Mesothelial cell of epicardium (in vitro differentiated cells): ENCODE measurements at regions not wholly inside any gene's neighbourhood (a gene's known extent, or its start where the extent isn't known, plus 50 kb on each side); places are given as distances from the start of the nearest gene placed in this dataset.

Experiments
- DNase-seq, 2 experiments: peaks; one replicate each; pipeline ENCODE4 v3.0.0; 2021; ENCODE audit warnings: low spot score in 2 of 2; ENCODE audit not compliant: unreplicated experiment in 2 of 2
- H3K27ac Mint-ChIP-seq: 2 replicates; pipeline ENCODE4 v1.8.0; 2021; ENCODE audit warnings: mixed read lengths
- H3K27me3 Mint-ChIP-seq: 2 replicates; pipeline ENCODE4 v1.8.0; 2021; ENCODE audit warnings: low read depth, mixed read lengths
- H3K36me3 Mint-ChIP-seq: 2 replicates; pipeline ENCODE4 v1.8.0; 2021; ENCODE audit warnings: mixed read lengths
- H3K4me1 Mint-ChIP-seq: 2 replicates; pipeline ENCODE4 v1.8.0; 2021; ENCODE audit warnings: mixed read lengths
- H3K4me3 Mint-ChIP-seq: 2 replicates; pipeline ENCODE4 v1.8.0; 2021; ENCODE audit warnings: mild to moderate bottlenecking, moderate library complexity, mixed read lengths
- H3K9me3 Mint-ChIP-seq: 2 replicates; pipeline ENCODE4 v1.8.0; 2021; ENCODE audit warnings: mixed read lengths
- TF ChIP-seq, protein P1 (sequence below): fragments of 200-600 bp; sonication (generic); IDR thresholded peaks from one replicate; pipeline ENCODE4 v1.5.0; 2021; ENCODE audit warnings: antibody characterized with exemption; ENCODE audit not compliant: unreplicated experiment

DNA sequence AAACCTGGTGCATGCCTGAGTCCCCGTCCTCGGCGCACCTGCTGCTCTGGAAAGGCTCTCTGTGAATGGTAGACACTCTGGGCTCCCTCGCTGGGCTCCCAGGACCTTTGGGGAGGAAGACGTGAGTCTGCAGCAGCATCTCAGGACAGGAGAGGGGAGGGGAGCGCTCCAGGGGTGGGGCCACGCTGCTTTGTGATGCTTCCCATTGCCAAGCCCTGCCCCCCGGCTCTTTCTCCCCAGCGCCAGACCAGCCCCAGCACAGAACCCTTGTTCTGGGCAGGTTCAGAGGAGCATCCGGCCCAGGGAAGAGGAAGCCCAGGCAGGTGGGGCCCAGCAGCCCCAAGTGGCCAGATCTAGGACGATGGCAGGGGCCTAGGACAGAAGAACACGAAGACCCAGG is 111.2 kb downstream of the BRD1 start:
- peaks cover 80% of the 10 kb centered on the region for H3K27me3 Mint-ChIP-seq

DNA sequence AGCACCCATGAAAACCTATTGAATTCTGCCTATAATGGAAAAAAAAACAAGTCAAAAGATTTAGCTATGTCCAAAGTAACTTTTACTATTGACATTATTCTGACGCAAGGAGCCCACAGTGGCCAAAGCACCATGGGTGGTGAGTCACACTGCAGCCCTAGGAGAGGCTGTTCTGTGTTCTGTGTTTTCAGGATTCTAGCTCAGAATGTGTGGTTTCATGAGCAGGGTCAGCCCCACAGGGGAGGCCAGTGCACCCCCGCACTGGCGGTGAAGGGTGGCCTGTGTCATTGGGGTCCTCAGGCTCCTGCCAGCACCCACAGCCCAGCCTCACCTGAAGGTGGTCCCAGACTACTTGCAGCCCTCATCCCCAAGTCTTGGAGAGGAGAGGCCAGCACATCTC is 112.2 kb downstream of the BRD1 start:
- no peak for DNase-seq
- peaks cover 75% of the 10 kb centered on the region for H3K27me3 Mint-ChIP-seq
- H3K9me3 Mint-ChIP-seq: no peaks in the 10 kb centered on the region
- no peaks in the 10 kb centered on the region for H3K36me3 Mint-ChIP-seq
- TF ChIP-seq, protein P1, sequence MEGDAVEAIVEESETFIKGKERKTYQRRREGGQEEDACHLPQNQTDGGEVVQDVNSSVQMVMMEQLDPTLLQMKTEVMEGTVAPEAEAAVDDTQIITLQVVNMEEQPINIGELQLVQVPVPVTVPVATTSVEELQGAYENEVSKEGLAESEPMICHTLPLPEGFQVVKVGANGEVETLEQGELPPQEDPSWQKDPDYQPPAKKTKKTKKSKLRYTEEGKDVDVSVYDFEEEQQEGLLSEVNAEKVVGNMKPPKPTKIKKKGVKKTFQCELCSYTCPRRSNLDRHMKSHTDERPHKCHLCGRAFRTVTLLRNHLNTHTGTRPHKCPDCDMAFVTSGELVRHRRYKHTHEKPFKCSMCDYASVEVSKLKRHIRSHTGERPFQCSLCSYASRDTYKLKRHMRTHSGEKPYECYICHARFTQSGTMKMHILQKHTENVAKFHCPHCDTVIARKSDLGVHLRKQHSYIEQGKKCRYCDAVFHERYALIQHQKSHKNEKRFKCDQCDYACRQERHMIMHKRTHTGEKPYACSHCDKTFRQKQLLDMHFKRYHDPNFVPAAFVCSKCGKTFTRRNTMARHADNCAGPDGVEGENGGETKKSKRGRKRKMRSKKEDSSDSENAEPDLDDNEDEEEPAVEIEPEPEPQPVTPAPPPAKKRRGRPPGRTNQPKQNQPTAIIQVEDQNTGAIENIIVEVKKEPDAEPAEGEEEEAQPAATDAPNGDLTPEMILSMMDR: no peak
- H3K27ac Mint-ChIP-seq: no peak overlapping the region
- no peaks in the 10 kb centered on the region for H3K4me1 Mint-ChIP-seq
- no peak overlapping the region for H3K4me3 Mint-ChIP-seq

More for the DNA sequence above, 111.2 kb downstream of the BRD1 start:
- Mint-ChIP-seq H3K4me3 (no peak overlapping the region), H3K27ac (no peak overlapping the region), H3K4me1 (no peaks in the 10 kb centered on the region), H3K9me3 (no peaks in the 10 kb centered on the region), H3K36me3 (no peaks in the 10 kb centered on the region)
- DNase-seq: no peak
- TF ChIP-seq, protein P1: no peak

DNA sequence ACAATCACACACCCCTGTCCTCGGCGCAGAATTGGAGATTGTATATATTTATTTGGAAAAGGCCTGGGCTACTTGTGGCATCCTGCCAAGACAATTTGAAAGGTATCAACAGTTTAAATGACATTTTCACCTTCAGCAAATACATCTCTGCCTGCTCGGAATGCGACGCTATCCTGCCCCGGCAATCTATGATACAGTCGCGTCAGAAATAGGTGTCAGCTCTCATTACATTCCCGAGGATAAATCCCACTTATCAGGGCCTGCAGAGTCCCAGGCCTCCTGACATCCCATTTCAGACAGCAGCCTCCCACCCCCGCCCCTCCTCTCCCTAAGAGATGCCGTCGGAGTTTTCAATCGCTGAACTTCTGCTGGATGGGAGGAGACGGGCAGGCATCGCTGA is 114.7 kb downstream of the BRD1 start:
- Mint-ChIP-seq H3K4me1 (no peaks in the 10 kb centered on the region), H3K4me3 (no peak overlapping the region), H3K27me3 (peaks cover 67% of the 10 kb centered on the region), H3K36me3 (no peaks in the 10 kb centered on the region), H3K27ac (no peak overlapping the region), H3K9me3 (no peaks in the 10 kb centered on the region)
- TF ChIP-seq, protein P1: no peak
- no peak for DNase-seq

DNA sequence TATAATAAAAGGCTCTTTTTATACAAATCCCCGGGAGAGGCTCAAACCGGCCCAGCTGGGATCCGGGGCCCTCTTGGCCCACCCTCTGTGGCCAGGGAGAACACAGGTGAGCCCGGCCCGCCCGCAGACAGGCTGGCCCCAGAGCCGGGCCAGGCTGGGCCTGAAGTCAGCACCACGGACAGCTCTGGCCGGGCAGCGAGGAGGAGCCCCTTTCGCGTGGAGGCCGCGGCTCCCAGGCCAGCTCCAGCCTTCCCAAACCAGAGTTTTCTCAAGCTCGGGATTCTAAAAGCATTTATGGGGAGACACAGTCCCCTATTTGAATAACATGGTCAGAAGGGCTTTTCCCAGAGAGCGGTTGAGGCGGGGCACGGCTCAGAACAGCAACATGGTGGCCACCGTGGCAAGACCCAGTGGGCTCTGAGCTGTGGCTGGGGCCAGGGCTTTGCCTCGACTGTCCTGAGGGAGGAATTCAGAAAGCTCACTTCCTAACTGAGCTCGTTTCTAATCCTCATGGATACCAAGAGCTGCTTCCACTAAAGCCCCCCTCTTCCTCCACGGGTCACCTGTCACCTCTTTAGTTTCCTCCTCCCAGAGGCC is 115.4 kb downstream of the BRD1 start:
- no peaks in the 10 kb centered on the region for H3K36me3 Mint-ChIP-seq

DNA sequence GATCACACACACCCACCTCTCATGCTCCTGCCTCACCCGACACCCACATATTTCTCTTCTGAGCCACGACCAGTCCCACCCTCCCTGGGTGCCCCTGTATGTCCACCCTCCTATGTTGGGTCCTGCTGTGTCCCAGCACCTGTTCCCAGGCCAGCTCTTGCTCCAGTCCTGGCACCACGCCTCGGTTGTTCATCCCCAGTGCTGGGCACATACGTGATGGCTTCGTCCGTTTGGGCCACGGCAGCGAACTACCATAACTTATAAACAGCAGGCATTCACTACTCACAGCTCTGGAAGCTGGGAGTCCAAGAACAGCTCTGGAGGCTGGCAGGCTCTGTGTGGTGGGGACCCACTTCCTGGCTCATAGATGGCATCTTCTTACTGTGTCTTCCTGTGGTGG is 116.9 kb downstream of the BRD1 start:
- Mint-ChIP-seq H3K27me3 (peaks cover 50% of the 10 kb centered on the region), H3K27ac (no peak overlapping the region), H3K4me3 (no peak overlapping the region), H3K36me3 (no peaks in the 10 kb centered on the region), H3K4me1 (peaks cover 2% of the 10 kb centered on the region), H3K9me3 (no peaks in the 10 kb centered on the region)
- TF ChIP-seq, protein P1: no peak
- no peak for DNase-seq

More for the DNA sequence above, 115.4 kb downstream of the BRD1 start:
- no peak overlapping the region for H3K4me3 Mint-ChIP-seq
- no peaks in the 10 kb centered on the region for H3K9me3 Mint-ChIP-seq
- TF ChIP-seq, protein P1: no peak
- peak; percentile 54 to 73 for DNase-seq
- H3K27ac Mint-ChIP-seq: no peak overlapping the region
- H3K27me3 Mint-ChIP-seq: peaks cover 60% of the 10 kb centered on the region
- no peaks in the 10 kb centered on the region for H3K4me1 Mint-ChIP-seq

DNA sequence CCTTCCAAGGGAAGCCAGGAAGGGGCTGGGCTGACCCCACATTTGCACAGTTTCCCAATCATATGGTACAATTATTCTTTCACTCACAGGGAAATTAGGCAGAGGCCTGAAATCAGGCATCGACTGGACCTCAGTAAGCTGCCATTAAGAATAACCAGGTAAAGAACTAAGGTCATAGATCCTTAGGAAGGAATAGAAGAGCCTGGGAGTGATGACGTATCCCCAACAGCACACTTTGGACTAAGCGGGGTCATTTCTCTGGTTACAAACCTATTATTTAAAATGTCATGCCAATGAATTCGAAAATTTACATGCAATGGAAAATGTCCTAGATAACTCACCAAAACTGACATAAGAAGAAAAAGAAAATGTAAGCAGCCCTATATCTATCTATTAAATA is 118.2 kb downstream of the BRD1 start:
- H3K9me3 Mint-ChIP-seq: no peaks in the 10 kb centered on the region
- no peak for DNase-seq

More for the DNA sequence above, 118.2 kb downstream of the BRD1 start:
- TF ChIP-seq, protein P1: no peak
- H3K4me3 Mint-ChIP-seq: no peak overlapping the region
- no peaks in the 10 kb centered on the region for H3K36me3 Mint-ChIP-seq
- H3K27me3 Mint-ChIP-seq: peaks cover 42% of the 10 kb centered on the region
- no peak overlapping the region for H3K27ac Mint-ChIP-seq
- H3K4me1 Mint-ChIP-seq: peaks cover 10% of the 10 kb centered on the region
